Upper lobe of left lung (tissue), 6 donors: ENCODE measurements at regions not wholly inside any gene's neighbourhood (a gene's known extent, or its start where the extent isn't known, plus 50 kb on each side); places are given as distances from the start of the nearest gene placed in this dataset.
A peak's percentile ranks its signal among the peaks of the same experiment; 100 is the strongest.
"Not testable (repeated sequence)": the region's sequence is repeated elsewhere in the genome, so short reads cannot be mapped to it uniquely, and the experiment has no call there.

Experiments
- ATAC-seq, 2 donors: fragments of 200-7000 bp; cut with Tn5 transposase; one replicate each; pipeline ENCODE4 v1.9.1; 2022; ENCODE audit warnings: mild to moderate bottlenecking in 2 of 2, moderate library complexity in 2 of 2; ENCODE audit not compliant: low FRiP score in 2 of 2
- DNase-seq, 2 donors: peaks; one replicate each; pipeline ENCODE4 v3.0.0-alpha.2; 2019 to 2020
- H3K27ac ChIP-seq, 4 donors: fragments of 200-600 bp; sonication (generic); one replicate each; pipeline ENCODE4 v1.5.1; 2016 to 2019
- H3K27me3 ChIP-seq, 4 donors: fragments of 200-600 bp; sonication (generic); one replicate each; pipeline ENCODE4 v1.5.1; 2017 to 2019
- H3K36me3 ChIP-seq, 4 donors: fragments of 200-600 bp; sonication (generic); one replicate each; pipeline ENCODE4 v1.5.1; 2016 to 2019
- H3K4me1 ChIP-seq, 4 donors: fragments of 200-600 bp; sonication (generic); one replicate each; pipeline ENCODE4 v1.5.1; 2018 to 2019
- H3K4me3 ChIP-seq, 4 donors: fragments of 200-600 bp; sonication (generic); one replicate each; pipeline ENCODE4 v1.5.1; 2017 to 2019; ENCODE audit warnings: mild to moderate bottlenecking in 2 of 4, moderate library complexity in 1 of 4
- H3K9me3 ChIP-seq, 4 donors: fragments of 200-600 bp; sonication (generic); one replicate each; pipeline ENCODE4 v1.5.1; 2018 to 2019
- CTCF ChIP-seq, 6 experiments: fragments of 450-650 bp in 4 of 6; fragments of 200-600 bp in 2 of 6; sonication (generic) in 2 of 6; IDR thresholded peaks; one replicate each; pipeline ENCODE4 v1.5.1; 2016 to 2019; ENCODE audit warnings: antibody characterized with exemption in 6 of 6
- EP300 ChIP-seq, 4 donors: sonication (generic); formaldehyde crosslinking; IDR thresholded peaks; one replicate each; pipeline ENCODE4 v1.5.1; 2017; ENCODE audit warnings: antibody characterized with exemption in 4 of 4, control low read depth in 2 of 4
- POLR2A ChIP-seq, 4 donors: fragments of 450-650 bp; IDR thresholded peaks; one replicate each; pipeline ENCODE4 v1.5.1; 2016 to 2017; ENCODE audit warnings: antibody characterized with exemption in 4 of 4, mild to moderate bottlenecking in 2 of 4
- POLR2AphosphoS5 ChIP-seq, 2 donors: sonication (generic); formaldehyde crosslinking; IDR thresholded peaks; one replicate each; pipeline ENCODE4 v1.5.1; 2017; ENCODE audit warnings: antibody characterized with exemption in 2 of 2
- WGBS, 2 donors: methylation state at CpG; one replicate each; pipeline ENCODE4 v1.1.5; 2017 to 2018; 5-methylcytosine and 5-hydroxymethylcytosine counted together
- donor health status: DM: no; HTN: no; CAD: no; lungs with moderate emphysema.
- donor health status: DM: no; HTN: yes; CAD: no; lungs with severe emphysema.

- no peaks in the 10 kb centered on the region for H3K36me3 ChIP-seq
- no peak for TF ChIP-seq CTCF (IDR thresholded peaks at IDR 0.05)
- no peak for TF ChIP-seq EP300 (IDR thresholded peaks at IDR 0.05)
- no peak for TF ChIP-seq POLR2AphosphoS5 (IDR thresholded peaks at IDR 0.05)
- no peak for TF ChIP-seq POLR2A (IDR thresholded peaks at IDR 0.05)
- 89% methylated on average over 8 of the region's 8 CpGs for WGBS, 2 donors
- H3K9me3 ChIP-seq = no peaks in the 10 kb centered on the region
- H3K27me3 ChIP-seq = no peaks in the 10 kb centered on the region
- H3K27ac ChIP-seq = no peak overlapping the region
- DNase-seq (no peak), ATAC-seq (no peak)
- no peaks in the 10 kb centered on the region for H3K4me1 ChIP-seq
- H3K4me3 ChIP-seq = no peak overlapping the region
Observed at GRCh38 chr6:140494321-140495108, 1120.1 kb upstream of the CITED2 start.

- not testable (repeated sequence) for H3K27ac ChIP-seq, ATAC-seq, DNase-seq, H3K27me3 ChIP-seq, H3K9me3 ChIP-seq, H3K4me3 ChIP-seq, H3K4me1 ChIP-seq, H3K36me3 ChIP-seq
- 98 to 99% methylated on average over 4 of the region's 4 CpGs for WGBS, 2 donors
Observed at GRCh38 chr6:140493470-140493869, 1119.0 kb upstream of the CITED2 start.

- DNase-seq (no peak), ATAC-seq (no peak)
- H3K4me3 ChIP-seq = no peak overlapping the region
- TF ChIP-seq CTCF (IDR thresholded peaks at IDR 0.05) (no peak), POLR2AphosphoS5 (IDR thresholded peaks at IDR 0.05) (no peak), EP300 (IDR thresholded peaks at IDR 0.05) (no peak), POLR2A (IDR thresholded peaks at IDR 0.05) (no peak)
- no peaks in the 10 kb centered on the region for H3K27me3 ChIP-seq
- H3K4me1 ChIP-seq = peaks cover 0 to 3% (median 0%) of the 10 kb centered on the region in 4 donors
- H3K27ac ChIP-seq = no peak overlapping the region
- H3K9me3 ChIP-seq = peaks cover 0 to 7% (median 3%) of the 10 kb centered on the region in 4 donors
- H3K36me3 ChIP-seq = no peaks in the 10 kb centered on the region
- 88 to 89% methylated on average over 2 of the region's 2 CpGs for WGBS, 2 donors
Observed at GRCh38 chr6:140490081-140490480, 1115.6 kb upstream of the CITED2 start.

- H3K27me3 ChIP-seq = no peaks in the 10 kb centered on the region
- no peaks in the 10 kb centered on the region for H3K36me3 ChIP-seq
- no peak overlapping the region for H3K27ac ChIP-seq
- H3K4me3 ChIP-seq = no peak overlapping the region
- peaks cover 0 to 3% (median 0%) of the 10 kb centered on the region in 4 donors for H3K4me1 ChIP-seq
- H3K9me3 ChIP-seq = peaks cover 0 to 7% (median 3%) of the 10 kb centered on the region in 4 donors
- no peak for TF ChIP-seq EP300 (IDR thresholded peaks at IDR 0.05)
- no peak for TF ChIP-seq CTCF (IDR thresholded peaks at IDR 0.05)
- TF ChIP-seq POLR2A (IDR thresholded peaks at IDR 0.05) = no peak
- TF ChIP-seq POLR2AphosphoS5 (IDR thresholded peaks at IDR 0.05) = no peak
- ATAC-seq (no peak), DNase-seq (no peak)
- 67 to 71% methylated on average over 2 of the region's 2 CpGs for WGBS, 2 donors
Observed at GRCh38 chr6:140487586-140487985, 1113.1 kb upstream of the CITED2 start.

GRCh38 chr6:140486450-140487361 lies 1112.3 kb upstream of the CITED2 start:
- Histone ChIP-seq H3K27ac (peak overlapping the region in 1 of 4 donors; percentile 46), H3K4me3 (no peak overlapping the region), H3K4me1 (peaks cover 0 to 3% (median 0%) of the 10 kb centered on the region in 4 donors), H3K27me3 (no peaks in the 10 kb centered on the region), H3K36me3 (no peaks in the 10 kb centered on the region), H3K9me3 (peaks cover 0 to 7% (median 3%) of the 10 kb centered on the region in 4 donors)
- DNase-seq (no peak), ATAC-seq (no peak)
- no peak for TF ChIP-seq CTCF (IDR thresholded peaks at IDR 0.05)
- TF ChIP-seq POLR2AphosphoS5 (IDR thresholded peaks at IDR 0.05) = no peak
- TF ChIP-seq EP300 (IDR thresholded peaks at IDR 0.05) = no peak
- TF ChIP-seq POLR2A (IDR thresholded peaks at IDR 0.05) = no peak
- 84 to 88% methylated on average over 3 of the region's 3 CpGs for WGBS, 2 donors
